ENCODE measurements at regions not wholly inside any gene's neighbourhood (a gene's known extent, or its start where the extent isn't known, plus 50 kb on each side); places are given as distances from the start of the nearest gene placed in this dataset.

- Histone ChIP-seq H3K36me3 (replicated peaks; ENCODE audit: low read depth, low read length) (no peaks in the 10 kb centered on the region), H3K27me3 (ENCODE audit: low read depth, low read length) (peaks cover 15% of the 10 kb centered on the region), H3K9ac (ENCODE audit: low read length) (no peak overlapping the region), H3K4me3 (ENCODE audit: low read length) (no peak overlapping the region), H3K9me3 (ENCODE audit: insufficient read depth, low read length) (no peaks in the 10 kb centered on the region), H2AFZ (ENCODE audit: low read depth, low read length) (no peak overlapping the region), H3K4me2 (ENCODE audit: low read length) (no peak overlapping the region), H3K79me2 (ENCODE audit: low read length) (no peaks in the 10 kb centered on the region), H4K20me1 (ENCODE audit: insufficient read depth, low read length) (no peaks in the 10 kb centered on the region), H3K4me1 (ENCODE audit: low read length) (no peaks in the 10 kb centered on the region), H3K27ac (ENCODE audit: low read length) (no peak overlapping the region)
- TF ChIP-seq CTCF (IDR thresholded peaks at IDR 0.05; ENCODE audit: low read depth, low read length) = no peak
Observed at GRCh38 chr22:27680636-27681035, 120.9 kb downstream of the MN1 start.

GRCh38 chr22:27681037-27681436 lies 120.5 kb downstream of the MN1 start:
- no peak overlapping the region for H3K4me3 ChIP-seq (ENCODE audit: low read length)
- no peaks in the 10 kb centered on the region for H4K20me1 ChIP-seq (ENCODE audit: insufficient read depth, low read length)
- no peaks in the 10 kb centered on the region for H3K79me2 ChIP-seq (ENCODE audit: low read length)
- TF ChIP-seq CTCF (IDR thresholded peaks at IDR 0.05; ENCODE audit: low read depth, low read length) = no peak
- no peak overlapping the region for H3K9ac ChIP-seq (ENCODE audit: low read length)
- no peak overlapping the region for H2AFZ ChIP-seq (ENCODE audit: low read depth, low read length)
- no peaks in the 10 kb centered on the region for H3K36me3 ChIP-seq (replicated peaks; ENCODE audit: low read depth, low read length)
- no peak overlapping the region for H3K4me2 ChIP-seq (ENCODE audit: low read length)
- H3K27ac ChIP-seq (ENCODE audit: low read length) = no peak overlapping the region
- peaks cover 15% of the 10 kb centered on the region for H3K27me3 ChIP-seq (ENCODE audit: low read depth, low read length)
- no peaks in the 10 kb centered on the region for H3K4me1 ChIP-seq (ENCODE audit: low read length)
- H3K9me3 ChIP-seq (ENCODE audit: insufficient read depth, low read length) = no peaks in the 10 kb centered on the region

GRCh38 chr22:27682437-27682836 lies 119.1 kb downstream of the MN1 start:
- Histone ChIP-seq H3K9ac (ENCODE audit: low read length) (no peak overlapping the region), H2AFZ (ENCODE audit: low read depth, low read length) (no peak overlapping the region), H3K4me1 (ENCODE audit: low read length) (no peaks in the 10 kb centered on the region), H3K27me3 (ENCODE audit: low read depth, low read length) (peaks cover 15% of the 10 kb centered on the region), H3K9me3 (ENCODE audit: insufficient read depth, low read length) (no peaks in the 10 kb centered on the region), H3K4me2 (ENCODE audit: low read length) (no peak overlapping the region), H3K79me2 (ENCODE audit: low read length) (no peaks in the 10 kb centered on the region), H4K20me1 (ENCODE audit: insufficient read depth, low read length) (no peaks in the 10 kb centered on the region), H3K27ac (ENCODE audit: low read length) (no peak overlapping the region), H3K36me3 (replicated peaks; ENCODE audit: low read depth, low read length) (no peaks in the 10 kb centered on the region), H3K4me3 (ENCODE audit: low read length) (no peak overlapping the region)
- TF ChIP-seq CTCF (IDR thresholded peaks at IDR 0.05; ENCODE audit: low read depth, low read length) (peak; percentile 10; the same call in 1 of the 2 replicates), EZH2phosphoT487 (IDR thresholded peaks at IDR 0.05; ENCODE audit: low read depth) (no peak)

- Histone ChIP-seq H3K9me3 (ENCODE audit: insufficient read depth, low read length) (no peaks in the 10 kb centered on the region), H3K27ac (ENCODE audit: low read length) (no peak overlapping the region)
- no peak for TF ChIP-seq CTCF (IDR thresholded peaks at IDR 0.05; ENCODE audit: low read depth, low read length)
Observed at GRCh38 chr22:27684901-27685300, 116.7 kb downstream of the MN1 start.

More at GRCh38 chr22:27684901-27685300, 116.7 kb downstream of the MN1 start:
- H2AFZ ChIP-seq (ENCODE audit: low read depth, low read length) = no peak overlapping the region
- no peaks in the 10 kb centered on the region for H3K4me1 ChIP-seq (ENCODE audit: low read length)
- H3K79me2 ChIP-seq (ENCODE audit: low read length) = no peaks in the 10 kb centered on the region
- no peak overlapping the region for H3K9ac ChIP-seq (ENCODE audit: low read length)
- H3K4me2 ChIP-seq (ENCODE audit: low read length) = no peak overlapping the region
- no peaks in the 10 kb centered on the region for H3K36me3 ChIP-seq (replicated peaks; ENCODE audit: low read depth, low read length)
- no peak overlapping the region for H3K4me3 ChIP-seq (ENCODE audit: low read length)
- H3K27me3 ChIP-seq (ENCODE audit: low read depth, low read length) = peaks cover 19% of the 10 kb centered on the region
- no peaks in the 10 kb centered on the region for H4K20me1 ChIP-seq (ENCODE audit: insufficient read depth, low read length)
